ENCODE measurements at regions not wholly inside any gene's neighbourhood (a gene's known extent, or its start where the extent isn't known, plus 50 kb on each side); places are given as distances from the start of the nearest gene placed in this dataset.
"Not testable (repeated sequence)": the region's sequence is repeated elsewhere in the genome, so short reads cannot be mapped to it uniquely, and the experiment has no call there.

DNA sequence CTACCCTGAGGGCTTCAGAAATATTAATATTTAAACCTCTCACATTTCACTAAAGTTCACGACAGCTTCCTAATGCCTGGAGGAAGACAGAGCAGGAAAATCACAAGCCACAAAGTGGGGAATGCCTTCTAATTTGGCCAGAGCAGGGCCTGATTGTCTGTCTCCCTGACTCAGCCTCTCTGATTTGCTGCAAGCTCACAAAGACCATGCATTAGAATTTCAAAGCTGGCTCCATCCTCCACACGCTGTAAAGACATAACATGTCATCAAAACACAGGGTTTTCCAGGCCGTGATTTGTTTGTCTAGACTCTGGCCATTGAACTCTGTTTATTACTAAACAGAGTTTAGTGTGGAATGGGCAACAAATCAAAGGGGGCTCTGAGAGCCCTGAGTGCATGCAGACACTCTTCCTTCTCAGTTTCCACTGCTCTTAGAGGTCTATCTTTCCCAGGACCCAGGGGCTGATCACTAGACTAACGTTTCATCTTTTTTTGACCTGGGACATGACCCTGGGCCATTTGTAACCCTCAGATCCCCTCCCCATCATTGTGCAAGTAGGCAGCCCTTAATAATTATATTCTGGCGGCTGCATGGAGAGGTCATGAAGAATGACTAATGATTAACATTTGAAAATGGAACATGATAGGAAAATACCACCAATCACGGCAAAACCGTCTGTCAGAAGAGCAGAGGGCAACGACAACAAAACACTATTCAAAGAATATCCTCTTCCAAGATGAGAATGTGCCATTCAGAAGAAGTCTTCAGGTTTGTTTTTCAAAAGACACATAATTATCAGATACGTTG, 140.2 kb downstream of the ENC1 start:
- no peak for DNase-seq (ENCODE audit: low read depth, low spot score)

DNA sequence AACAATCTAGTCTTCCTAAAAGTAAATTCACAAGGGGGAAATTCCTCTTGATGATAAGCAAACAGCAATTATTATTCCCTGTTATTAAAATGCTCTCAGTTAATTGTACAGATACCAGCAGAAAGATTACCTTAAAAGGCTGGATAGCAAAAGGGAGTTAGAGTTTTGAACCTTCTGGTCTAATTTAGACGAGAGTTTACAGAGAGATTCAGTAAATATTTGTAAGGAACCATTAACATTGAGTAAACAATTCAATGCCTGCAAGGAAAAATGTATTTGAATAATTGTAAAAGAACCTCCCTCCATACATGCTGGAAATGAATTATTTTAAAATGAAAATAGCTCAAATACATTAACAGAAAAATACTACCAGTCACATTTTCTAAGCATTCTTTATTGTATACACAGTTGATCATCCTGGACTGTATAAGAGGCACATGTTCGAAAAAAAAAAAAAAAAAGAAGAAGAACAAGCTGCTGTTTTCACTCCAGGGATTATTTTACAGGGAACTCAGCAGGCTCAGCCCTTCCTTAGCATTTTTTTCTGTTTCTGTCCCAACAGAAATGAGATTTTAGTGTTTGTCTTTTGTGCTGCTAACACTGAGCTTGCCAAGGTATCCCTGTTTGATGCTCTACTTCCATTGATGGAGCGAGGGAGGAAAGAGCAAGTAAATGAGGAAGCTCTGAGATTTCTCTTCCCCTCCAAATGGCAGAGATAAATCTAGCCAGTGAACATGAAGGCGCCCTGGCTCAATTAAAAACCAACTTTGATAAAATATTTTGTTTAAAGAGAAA, 141.1 kb downstream of the ENC1 start:
- no peak for DNase-seq (ENCODE audit: low read depth, low spot score)

DNA sequence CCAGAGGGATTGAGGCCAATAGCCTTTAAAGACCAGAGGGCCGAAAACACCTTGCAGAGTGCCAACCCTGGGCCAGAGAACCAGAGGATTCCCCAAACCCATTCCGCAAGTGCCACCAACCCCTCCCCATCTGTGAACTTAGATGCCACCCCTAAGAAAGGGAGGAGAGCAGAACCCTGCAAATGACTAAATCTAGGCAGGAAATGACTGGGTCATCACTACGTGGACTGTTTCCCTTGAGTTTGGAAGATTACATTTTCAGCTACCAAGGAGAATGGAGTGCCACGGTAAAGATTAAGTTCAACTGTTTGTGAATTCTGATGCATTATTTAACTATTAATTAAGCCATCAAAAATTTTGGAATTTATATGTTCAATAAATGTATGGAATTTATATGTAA, 142.8 kb downstream of the ENC1 start:
- DNase-seq (ENCODE audit: low read depth, low spot score) = no peak

DNA sequence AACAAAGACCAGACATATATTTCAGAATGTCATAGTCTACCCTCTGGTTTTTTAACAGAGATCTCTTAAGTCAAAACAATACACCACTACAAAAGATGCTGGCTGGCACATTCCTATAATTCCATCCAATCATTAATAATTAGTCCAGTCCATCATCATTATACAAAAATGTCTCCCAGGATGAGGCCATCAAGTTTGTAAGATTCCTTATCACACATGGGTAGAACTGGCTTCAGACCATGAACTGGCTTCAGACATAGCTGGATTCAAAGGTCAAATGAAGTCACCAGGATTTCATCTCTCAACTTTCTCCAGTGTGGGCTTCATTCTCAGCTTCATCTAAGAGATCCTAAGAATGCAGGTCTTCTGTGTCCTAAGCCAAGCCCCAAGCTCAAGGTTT, 147.1 kb downstream of the ENC1 start:
- no peak for DNase-seq (ENCODE audit: low read depth, low spot score)

DNA sequence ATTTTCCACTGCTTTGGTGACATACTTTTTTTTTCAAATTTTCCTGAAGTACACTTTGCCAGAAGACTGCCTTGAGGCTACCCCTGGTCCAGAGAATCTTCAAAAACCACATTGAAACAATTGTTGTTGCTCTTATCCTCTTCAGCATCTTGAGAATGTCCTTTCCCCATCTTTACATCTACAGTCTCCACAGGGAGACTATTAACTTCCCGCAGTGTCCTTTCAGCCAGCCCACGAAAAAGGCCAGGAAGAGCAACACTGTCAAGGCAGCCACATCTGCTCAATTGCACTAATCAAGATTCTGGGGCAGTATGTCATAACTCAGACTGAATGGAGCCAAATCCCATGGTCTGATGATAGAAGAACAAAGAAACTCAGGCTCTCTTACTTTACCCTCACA, 148.3 kb downstream of the ENC1 start:
- DNase-seq (ENCODE audit: low read depth, low spot score) = no peak

DNA sequence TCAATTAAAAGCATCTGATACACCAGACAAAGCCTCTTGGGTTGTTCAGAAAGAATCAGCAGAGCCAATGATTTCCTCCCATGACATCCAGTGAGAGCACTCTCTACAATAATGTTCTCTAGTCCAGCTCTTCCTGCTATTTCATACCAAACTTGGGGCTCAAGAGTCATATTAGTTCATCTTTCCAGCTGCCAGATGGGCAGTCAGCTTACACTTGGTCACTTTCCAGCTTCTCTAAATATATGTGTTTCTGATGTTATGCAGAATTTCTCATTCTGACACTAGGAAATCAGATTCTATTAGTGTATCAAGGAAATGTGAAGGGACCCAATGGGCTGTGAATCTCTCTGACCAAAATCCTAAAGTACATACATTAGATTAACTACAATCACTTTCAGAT, 148.9 kb downstream of the ENC1 start:
- no peak for DNase-seq (ENCODE audit: low read depth, low spot score)

DNA sequence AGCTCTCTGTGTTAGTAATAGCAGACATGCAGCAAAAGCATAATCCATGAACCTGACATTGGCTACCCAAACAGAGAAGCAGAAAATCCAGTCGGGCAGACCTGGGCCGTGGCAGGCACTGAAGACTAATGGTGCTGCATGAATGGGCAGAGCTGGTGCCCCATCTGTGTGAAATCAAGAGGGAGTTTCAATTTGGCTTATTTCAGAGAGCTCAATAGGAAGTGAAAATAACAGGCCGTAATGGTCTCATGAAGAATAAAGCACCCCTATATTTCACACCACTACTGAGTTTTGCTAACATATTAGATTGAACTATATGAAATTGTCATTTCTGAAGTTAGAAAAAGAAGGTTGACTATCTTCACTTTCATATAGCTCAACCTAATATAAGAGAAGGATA, 149.7 kb downstream of the ENC1 start:
- no peak for DNase-seq (ENCODE audit: low read depth, low spot score)

DNA sequence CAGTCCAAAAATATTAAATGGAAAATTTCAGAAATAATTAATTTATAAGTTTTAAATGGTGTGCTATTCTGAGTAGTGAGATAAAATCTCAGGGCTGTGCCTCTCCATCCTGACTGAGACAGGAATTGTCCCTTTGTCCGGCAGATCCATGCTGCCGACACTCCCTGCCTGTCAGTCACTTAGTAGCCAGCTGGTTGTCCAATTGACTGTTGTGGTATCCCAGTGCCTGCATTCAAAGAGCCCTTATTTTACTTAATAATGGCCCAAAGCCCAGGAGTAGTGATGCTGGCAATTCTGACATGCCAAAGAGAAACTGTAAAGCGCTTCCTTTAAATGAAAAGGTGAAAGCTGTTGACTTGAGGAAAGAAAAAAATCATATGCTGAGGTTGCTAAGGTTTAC, 157.5 kb downstream of the ENC1 start:
- no peak for DNase-seq (ENCODE audit: low read depth, low spot score)

DNA sequence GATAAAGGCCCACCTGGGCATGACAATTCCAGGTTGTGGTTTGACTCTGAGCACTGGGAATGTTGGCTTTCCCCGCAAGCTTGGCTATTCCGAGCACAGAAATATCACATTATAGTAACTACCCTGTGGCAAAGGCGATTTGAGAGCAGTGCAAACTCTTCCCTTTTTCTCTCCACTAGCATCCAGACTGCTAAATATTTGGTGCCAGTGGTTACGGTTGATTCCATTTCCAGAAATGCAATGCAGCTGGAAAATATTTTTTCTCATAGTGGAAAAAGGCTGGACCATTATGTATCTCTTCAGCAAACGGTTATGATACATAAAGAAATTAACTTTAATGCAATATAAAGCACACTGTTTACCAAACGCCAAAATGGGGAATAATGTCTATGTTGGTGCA, 158.0 kb downstream of the ENC1 start:
- no peak for DNase-seq (ENCODE audit: low read depth, low spot score)

DNA sequence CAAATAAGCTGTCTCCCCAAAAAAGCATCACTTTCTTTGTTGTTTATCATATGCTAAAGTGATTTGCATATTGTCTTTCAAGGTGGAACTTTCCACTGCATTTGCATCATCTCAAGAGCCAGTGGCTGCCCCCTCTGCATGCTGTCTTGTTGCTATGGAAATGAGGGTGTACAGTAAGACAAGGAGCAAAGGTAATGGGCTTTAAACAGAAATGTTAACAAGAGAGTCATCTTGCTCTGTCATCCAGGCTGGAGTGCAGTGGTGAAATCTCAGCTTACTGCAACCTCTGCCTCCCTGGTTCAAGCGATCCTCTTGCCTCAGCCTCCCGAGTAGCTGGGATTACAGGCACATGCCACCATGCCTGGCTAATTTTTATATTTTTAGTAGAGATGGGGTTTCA, 159.2 kb downstream of the ENC1 start:
- DNase-seq (ENCODE audit: low read depth, low spot score) = not testable (repeated sequence)

DNA sequence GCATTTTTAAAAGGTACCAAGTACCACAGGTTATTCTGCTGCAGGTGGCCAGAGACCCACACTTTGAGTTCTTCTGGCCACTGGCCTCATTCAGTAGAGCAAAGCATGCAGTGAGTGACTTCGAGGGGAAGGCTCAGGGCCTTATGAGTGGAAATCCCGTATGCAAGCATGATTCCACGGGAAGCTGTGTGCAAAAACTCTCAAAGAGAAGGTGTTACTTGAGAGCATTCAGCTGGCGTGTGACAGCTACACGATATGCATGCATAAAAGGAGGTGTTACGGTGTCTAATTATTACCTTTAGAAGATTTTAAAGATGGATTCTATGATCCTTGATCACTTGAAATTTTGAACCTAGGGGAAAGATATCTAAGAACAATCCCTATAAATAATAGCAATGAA, 160.3 kb downstream of the ENC1 start:
- DNase-seq (ENCODE audit: low read depth, low spot score) = no peak

DNA sequence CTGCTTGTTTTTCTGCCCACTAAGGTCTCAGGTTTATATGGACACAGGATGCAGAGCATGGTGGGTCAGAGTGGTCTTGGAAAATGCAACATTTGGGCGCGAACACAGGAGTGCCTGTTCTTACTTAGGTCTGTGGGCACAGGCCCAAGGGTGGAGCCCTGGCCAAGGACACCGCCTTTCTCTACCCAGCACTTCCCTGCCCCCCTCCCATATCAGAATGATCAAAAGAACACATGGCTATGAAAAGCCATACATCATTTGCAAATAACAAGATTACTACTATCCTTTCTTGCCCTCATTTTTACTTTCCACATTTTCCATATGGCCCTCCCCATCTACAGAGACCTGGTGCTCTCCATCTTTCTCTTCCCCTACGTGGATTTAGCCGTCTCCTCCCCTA, 162.2 kb downstream of the ENC1 start:
- no peak for DNase-seq (ENCODE audit: low read depth, low spot score)

DNA sequence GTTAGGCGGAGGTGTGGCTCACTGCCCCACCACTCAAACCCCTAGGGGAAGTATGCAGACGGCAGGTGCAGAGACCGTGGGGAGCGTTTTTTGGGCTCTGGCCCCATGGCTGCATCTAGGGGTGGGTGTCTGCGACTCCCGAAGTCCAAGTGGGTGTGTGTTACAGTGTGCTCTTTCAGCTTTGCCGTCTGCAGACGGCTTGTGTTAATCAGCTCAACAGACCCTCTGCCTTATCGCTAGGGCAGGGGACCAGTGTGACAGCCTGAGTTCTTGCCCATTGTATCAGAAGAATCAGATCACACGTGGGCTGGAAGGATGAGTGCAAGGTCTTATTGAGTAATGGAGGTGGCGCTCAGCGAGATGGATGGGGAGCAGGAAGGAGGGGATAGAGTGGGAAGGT, 162.8 kb downstream of the ENC1 start:
- no peak for DNase-seq (ENCODE audit: low read depth, low spot score)

DNA sequence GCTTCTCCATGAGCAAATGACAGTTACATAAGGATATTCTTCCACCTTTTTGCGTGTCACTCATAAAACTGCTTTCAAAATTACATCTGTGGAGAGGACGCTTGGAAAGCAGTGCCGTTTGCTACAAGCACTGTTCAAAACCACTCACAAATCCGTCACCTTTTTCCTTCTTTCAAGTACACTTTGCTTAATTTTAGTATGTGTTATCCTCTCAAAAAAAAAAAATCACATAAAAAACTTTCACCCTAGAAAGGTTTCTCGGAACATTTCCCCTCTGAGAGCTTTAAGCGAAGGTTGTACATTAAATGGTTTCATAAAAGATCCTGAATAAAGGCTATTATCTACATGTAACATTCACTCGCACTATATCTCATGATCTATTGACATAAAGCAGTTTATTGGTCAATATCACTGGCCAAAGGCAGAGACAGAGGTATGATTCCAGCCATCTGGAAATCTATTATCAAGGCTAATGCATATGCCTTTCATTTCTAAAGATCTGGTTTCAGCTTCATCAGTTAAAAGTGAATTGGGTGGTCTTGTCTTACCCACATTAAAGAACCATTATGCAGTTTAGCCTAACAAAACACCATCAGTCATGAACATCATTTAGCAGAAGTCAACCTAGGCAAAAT, 163.6 kb downstream of the ENC1 start:
- DNase-seq (ENCODE audit: low read depth, low spot score) = no peak

DNA sequence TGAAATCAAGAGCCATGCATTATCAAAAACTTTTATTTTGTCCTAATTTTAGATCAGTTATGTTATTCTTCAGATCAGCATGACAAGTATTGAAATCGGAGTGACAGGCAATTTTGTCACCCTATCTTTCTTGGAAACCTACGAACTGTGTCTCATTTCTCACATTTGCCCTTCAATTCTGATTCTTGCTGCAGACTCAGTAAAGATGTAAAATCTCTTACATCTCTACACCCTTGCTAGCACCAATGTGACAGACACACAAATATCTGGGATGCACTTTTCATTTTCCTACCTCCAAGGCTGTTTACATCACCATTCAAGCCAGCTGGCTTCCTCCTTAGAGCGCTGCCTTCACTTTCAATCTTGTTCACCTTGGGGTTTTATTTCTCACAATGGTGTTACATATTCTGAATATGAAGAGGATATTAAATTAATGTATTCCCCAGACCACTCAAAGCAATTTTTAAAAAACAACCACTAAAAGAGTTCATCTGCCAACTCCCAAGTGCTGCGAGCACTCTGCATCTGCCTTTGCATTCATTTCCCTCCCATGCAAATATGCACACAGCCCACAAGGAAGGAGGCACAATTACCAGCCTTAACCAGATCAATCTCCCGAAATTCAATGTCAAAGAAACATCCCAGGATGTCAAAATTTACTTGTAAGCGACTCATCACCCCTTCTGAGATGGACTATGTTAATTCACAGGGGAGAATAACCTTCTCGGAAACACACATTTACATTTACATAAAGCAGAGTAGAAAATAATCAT, 164.3 kb downstream of the ENC1 start:
- DNase-seq (ENCODE audit: low read depth, low spot score) = no peak

DNA sequence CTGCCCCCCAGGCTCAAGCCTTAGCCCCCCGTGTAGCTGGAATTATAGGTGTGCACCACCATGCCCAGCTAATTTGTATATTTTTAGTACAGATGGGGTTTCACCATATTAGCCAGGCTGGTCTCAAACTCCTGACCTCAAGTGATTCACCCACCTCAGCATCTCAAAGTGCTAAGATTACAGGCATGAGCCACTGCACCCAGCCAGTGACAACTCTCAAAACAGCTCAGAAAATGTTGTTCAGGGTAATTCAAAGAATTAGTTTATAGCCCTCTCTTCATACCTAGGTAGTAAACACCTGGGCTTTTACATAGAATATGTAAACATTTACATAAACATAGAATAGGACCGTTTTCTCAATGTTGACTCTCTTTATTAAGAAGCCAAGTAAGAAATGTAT, 168.7 kb downstream of the ENC1 start:
- DNase-seq (ENCODE audit: low read depth, low spot score) = no peak

DNA sequence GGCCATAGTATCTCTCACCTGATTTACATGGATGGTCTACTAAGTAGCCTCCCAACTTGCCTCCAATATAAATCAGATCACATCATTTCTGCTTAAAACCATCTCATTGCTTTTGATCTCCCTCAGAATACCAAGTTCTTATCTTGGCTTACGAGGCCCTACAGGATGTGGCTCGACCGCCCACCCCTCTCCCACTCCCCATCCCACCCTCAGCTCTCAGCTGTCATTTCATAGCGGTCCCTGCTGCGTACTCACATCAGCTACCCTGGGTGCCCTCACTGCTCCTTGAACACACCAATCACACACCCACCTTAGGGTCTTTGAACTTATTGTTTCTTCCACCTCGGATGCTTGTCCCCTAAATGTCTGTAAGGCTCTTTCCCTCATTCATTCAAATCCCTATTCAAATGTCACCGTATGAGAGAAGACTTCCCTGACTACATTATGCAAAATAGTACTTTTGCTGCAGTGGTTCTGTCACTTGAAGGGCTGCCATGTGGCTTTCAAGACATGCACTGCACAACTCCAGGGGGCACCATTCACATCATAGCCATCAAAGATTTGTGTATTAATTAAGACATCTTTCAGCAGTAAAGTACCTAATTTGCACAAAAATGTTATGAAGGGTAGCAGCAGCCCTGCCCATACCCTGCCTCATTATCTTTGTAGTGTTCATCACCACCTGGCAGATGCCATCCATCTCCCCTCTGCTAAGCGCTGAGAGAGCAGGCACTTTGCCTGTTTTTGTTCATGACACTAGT, 171.1 kb downstream of the ENC1 start:
- DNase-seq (ENCODE audit: low read depth, low spot score) = no peak

DNA sequence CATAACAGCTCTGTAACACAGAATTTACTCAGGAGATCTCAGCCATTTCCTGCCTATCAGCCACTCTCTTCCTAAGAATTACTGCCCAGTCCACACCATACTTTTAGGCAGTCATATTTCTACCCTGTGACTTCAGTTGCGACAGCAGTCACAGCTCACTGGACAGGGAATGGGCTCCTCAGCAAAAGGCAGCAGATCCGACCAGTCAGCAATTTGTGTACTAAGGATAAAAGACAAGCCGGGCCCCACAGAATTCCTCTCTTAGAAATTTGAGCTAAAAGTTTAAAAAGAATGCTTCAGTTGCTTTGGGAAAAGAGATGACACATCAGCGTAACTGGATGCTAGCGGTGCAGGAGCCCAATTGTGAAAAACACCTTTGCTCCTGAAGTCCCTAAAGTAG, 172.1 kb downstream of the ENC1 start:
- DNase-seq (ENCODE audit: low read depth, low spot score) = no peak

DNA sequence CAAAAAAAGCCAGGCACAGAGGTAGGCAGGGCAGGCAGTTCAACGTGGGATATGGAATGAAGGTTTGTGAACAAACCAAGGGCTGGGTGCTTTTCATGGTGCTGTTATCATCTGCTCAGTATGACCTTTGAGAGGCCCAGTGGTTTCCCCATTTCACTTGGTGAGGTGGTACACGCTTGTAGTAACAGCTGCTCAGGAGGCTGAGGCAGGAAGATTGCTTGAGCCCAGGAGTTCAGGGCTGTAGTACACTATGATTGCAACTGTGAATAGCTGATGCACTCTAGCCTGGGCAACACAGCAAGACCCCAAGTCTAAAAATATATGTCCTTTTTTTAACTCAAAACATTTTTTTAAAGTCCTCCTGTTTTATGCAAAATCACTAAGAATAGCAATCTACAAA, 174.8 kb downstream of the ENC1 start:
- no peak for DNase-seq (ENCODE audit: low read depth, low spot score)

DNA sequence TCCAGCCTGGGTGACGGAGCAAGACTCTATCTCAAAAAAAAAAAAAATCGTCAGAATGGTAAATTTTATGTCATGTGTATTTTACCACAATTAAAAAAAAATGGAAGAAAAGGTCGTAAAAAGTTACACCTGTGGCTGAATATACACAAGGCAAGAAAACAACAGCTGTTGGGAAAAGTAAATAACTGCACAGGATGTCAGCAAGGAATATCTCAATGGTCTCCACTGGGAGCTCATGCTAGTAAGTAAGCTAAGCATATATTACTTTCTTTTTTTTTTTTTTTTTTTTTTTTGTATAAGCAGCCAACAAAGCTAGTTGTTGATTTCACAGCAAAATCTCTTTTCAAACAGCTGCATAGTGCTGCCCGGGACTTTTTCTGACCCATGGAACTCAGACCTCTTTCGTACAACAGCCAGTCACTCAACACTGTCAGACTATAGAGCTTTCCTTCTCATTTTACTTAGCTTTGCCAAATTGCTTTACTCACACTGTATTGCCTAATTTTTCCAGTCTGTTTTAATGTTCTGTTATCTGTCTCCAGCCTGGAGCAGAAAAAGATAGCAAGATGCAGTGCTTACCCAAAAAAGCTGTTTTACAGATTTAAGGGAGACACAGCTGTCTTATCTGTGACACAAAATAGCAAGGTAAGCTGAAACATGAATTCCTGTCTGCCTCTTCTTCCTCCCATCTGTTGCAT, 175.9 kb downstream of the ENC1 start:
- no peak for DNase-seq (ENCODE audit: low read depth, low spot score)

DNA sequence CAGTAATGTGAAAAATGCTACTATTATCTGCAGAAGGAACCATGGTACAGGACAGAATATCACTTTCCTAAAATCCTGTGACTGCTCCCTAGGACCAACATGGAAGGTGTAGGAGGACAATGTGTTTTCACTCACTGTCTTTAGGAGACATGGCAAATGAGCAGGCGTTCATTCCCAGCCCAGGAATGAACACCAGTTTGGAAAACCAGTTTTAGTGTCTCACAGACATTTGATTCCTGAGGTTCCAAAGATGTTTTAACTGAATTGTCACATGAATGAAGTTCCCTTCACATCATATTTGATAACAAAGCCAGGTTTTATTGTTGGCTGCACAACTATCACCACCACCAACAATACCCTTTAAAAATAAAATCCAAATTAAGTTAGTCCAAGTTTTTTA, 178.2 kb downstream of the ENC1 start:
- DNase-seq (ENCODE audit: low read depth, low spot score) = no peak

Data from brain pericyte (primary cell).